Effector memory CD4-positive, alpha-beta T cell (primary cell): ENCODE measurements at regions not wholly inside any gene's neighbourhood (a gene's known extent, or its start where the extent isn't known, plus 50 kb on each side); places are given as distances from the start of the nearest gene placed in this dataset.
"Not testable (repeated sequence)": the region's sequence is repeated elsewhere in the genome, so short reads cannot be mapped to it uniquely, and the experiment has no call there.

ENCODE experiments used
- DNase-seq, 3 donors: peaks; one replicate each; pipeline ENCODE4 v3.0.0-alpha.2; 2020
- H3K27ac ChIP-seq: 2 replicates; pipeline ENCODE4 v1.7.0; 2013; ENCODE audit warnings: mild to moderate bottlenecking, low read length, moderate library complexity; ENCODE audit not compliant: insufficient read depth, poor library complexity, severe bottlenecking
- H3K27me3 ChIP-seq: replicated peaks from 2 replicates; pipeline ENCODE4 v1.7.0; 2013; ENCODE audit warnings: mild to moderate bottlenecking, low read length; ENCODE audit not compliant: insufficient read depth, control insufficient read depth, poor library complexity, severe bottlenecking
- H3K36me3 ChIP-seq: 2 replicates; pipeline ENCODE4 v1.7.0; 2013; ENCODE audit warnings: mild to moderate bottlenecking, low read length, moderate library complexity; ENCODE audit not compliant: control insufficient read depth, insufficient read depth
- H3K4me1 ChIP-seq: 2 replicates; pipeline ENCODE4 v1.7.0; 2013; ENCODE audit warnings: low read length, mild to moderate bottlenecking; ENCODE audit not compliant: control insufficient read depth, insufficient read depth, poor library complexity, severe bottlenecking
- H3K4me3 ChIP-seq: 2 replicates; pipeline ENCODE4 v1.7.0; 2013; ENCODE audit warnings: low read length, low read depth, mild to moderate bottlenecking; ENCODE audit not compliant: insufficient read depth, poor library complexity, severe bottlenecking
- H3K9me3 ChIP-seq: 2 replicates; pipeline ENCODE4 v1.7.0; 2013; ENCODE audit warnings: mild to moderate bottlenecking, low read length, moderate library complexity; ENCODE audit not compliant: control insufficient read depth

DNA sequence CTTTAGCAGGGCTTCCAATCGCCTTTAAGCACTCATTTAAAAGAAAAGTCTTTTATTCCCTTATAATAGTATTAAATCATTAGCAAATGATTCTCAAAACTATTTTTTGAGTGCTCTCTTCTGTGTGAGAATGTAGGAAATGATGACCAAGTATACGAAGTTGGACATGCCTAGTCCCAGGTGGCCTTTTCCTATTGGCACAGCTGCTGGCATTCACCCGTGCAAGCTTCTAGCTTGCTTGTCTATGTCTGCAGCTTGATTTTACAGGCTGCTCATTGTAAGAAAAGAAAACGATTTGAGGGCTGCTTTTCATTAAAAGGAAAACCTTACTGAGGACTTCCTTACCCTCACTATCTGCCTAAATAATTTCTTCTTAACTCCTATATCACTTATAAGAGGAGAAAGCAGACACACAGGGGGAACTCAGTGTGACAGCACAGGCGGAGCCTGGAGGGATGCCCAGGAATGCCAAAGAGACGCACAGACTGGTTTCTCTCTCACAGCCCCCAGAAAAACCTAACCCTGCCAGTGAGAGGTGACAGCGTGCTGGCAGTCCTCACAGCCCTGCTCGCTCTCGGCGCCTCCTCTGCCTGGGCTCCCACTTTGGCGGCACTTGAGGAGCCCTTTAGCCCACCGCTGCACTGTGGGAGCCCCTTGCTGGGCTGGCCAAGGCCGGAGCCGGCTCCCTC, 102.7 kb upstream of the ETV6 start:
- H3K4me3 ChIP-seq, result peak overlapping the region; percentile 1
- peak overlapping the region; percentile 69 for H3K27ac ChIP-seq
- DNase-seq, H3K27me3 ChIP-seq, H3K9me3 ChIP-seq, H3K36me3 ChIP-seq: not testable (repeated sequence)
- H3K4me1 ChIP-seq, result peaks cover 36% of the 10 kb centered on the region

GRCh38 chr12:11547271-11547646, 102.2 kb upstream of the ETV6 start:
- not testable (repeated sequence) for H3K27me3 ChIP-seq, H3K27ac ChIP-seq, H3K9me3 ChIP-seq, H3K4me3 ChIP-seq, H3K36me3 ChIP-seq, DNase-seq
- H3K4me1 ChIP-seq, result peaks cover 36% of the 10 kb centered on the region

- no peaks in the 10 kb centered on the region for H3K36me3 ChIP-seq
- H3K4me1 ChIP-seq, result peaks cover 33% of the 10 kb centered on the region
- H3K27ac ChIP-seq, result no peak overlapping the region
- H3K27me3 ChIP-seq, result no peaks in the 10 kb centered on the region
- no peak overlapping the region for H3K4me3 ChIP-seq
- no peaks in the 10 kb centered on the region for H3K9me3 ChIP-seq
- no peak for DNase-seq
These were observed 100.4 kb upstream of the ETV6 start for GRCh38 chr12:11549119-11549518.

DNA sequence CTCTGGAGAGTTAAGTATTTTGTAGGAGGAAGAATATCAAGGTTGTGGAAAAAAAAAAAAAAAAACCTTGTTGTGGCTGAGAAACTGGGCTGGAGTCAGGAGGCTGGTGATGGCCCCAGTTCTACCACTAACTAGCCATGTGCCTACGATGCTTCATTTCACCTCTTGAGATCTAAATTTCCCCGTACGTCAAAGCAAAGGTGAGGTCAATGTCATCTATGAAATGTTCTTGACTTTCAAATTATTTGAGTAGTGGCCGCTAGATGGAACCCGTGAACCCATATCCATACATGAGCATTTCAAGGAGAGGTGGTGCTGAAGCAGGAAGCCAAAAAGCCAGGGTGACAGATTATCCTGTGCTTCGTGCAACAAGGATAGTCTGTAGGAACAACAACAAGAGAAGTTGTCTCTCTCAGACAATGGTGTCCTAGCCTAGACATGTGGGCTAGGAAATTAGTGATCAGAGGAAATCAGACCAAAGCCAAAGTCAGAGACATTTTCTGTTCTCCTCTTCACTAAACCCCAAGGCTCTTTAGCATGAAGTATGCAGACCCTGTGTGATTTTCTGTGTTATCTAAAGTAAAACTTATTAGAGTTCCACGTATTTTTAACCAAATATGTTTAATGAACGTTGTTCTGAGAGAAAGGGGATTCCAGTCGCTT, 95.5 kb upstream of the ETV6 start:
- H3K4me3 ChIP-seq, result no peak overlapping the region
- H3K27ac ChIP-seq, result no peak overlapping the region
- no peaks in the 10 kb centered on the region for H3K36me3 ChIP-seq
- peak in 2 of 3 donors; percentile 4 to 33 for DNase-seq
- no peaks in the 10 kb centered on the region for H3K27me3 ChIP-seq
- no peaks in the 10 kb centered on the region for H3K9me3 ChIP-seq
- H3K4me1 ChIP-seq, result peaks cover 7% of the 10 kb centered on the region

- H3K27me3 ChIP-seq, result no peaks in the 10 kb centered on the region
- peaks cover 7% of the 10 kb centered on the region for H3K4me1 ChIP-seq
- H3K9me3 ChIP-seq, result no peaks in the 10 kb centered on the region
- DNase-seq, result no peak
- H3K36me3 ChIP-seq, result no peaks in the 10 kb centered on the region
- no peak overlapping the region for H3K27ac ChIP-seq
- no peak overlapping the region for H3K4me3 ChIP-seq
These were observed 94.3 kb upstream of the ETV6 start for GRCh38 chr12:11555195-11555594.

GRCh38 chr12:11555743-11556625, 93.5 kb upstream of the ETV6 start:
- DNase-seq, result no peak
- Histone ChIP-seq H3K4me3 (peak overlapping the region; percentile 19), H3K9me3 (no peaks in the 10 kb centered on the region), H3K27me3 (no peaks in the 10 kb centered on the region), H3K27ac (no peak overlapping the region), H3K36me3 (no peaks in the 10 kb centered on the region), H3K4me1 (peaks cover 7% of the 10 kb centered on the region)

DNA sequence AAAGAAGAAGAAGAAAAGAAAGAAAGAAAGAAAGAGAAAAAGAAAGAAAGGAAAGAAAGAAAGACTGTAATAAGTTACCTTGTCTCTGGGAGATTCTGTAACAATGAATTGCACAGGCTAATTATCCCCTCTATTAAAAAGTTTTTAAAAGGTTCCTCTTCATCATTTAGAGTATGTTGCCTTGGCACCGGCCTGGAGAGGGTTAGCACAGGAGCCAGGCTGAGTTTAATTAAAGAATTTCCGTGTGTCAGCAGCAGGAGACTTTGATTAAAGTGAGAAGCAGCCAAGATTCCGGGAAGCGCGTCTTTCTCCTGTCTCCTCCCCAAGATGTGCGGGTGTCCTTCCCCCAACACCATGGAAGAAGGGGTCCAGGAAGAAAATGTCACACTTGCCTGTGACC, 92.8 kb upstream of the ETV6 start:
- H3K27me3 ChIP-seq, result no peaks in the 10 kb centered on the region
- no peak for DNase-seq
- H3K9me3 ChIP-seq, result no peaks in the 10 kb centered on the region
- H3K27ac ChIP-seq, result no peak overlapping the region
- H3K36me3 ChIP-seq, result no peaks in the 10 kb centered on the region
- H3K4me1 ChIP-seq, result peaks cover 7% of the 10 kb centered on the region
- no peak overlapping the region for H3K4me3 ChIP-seq

DNA sequence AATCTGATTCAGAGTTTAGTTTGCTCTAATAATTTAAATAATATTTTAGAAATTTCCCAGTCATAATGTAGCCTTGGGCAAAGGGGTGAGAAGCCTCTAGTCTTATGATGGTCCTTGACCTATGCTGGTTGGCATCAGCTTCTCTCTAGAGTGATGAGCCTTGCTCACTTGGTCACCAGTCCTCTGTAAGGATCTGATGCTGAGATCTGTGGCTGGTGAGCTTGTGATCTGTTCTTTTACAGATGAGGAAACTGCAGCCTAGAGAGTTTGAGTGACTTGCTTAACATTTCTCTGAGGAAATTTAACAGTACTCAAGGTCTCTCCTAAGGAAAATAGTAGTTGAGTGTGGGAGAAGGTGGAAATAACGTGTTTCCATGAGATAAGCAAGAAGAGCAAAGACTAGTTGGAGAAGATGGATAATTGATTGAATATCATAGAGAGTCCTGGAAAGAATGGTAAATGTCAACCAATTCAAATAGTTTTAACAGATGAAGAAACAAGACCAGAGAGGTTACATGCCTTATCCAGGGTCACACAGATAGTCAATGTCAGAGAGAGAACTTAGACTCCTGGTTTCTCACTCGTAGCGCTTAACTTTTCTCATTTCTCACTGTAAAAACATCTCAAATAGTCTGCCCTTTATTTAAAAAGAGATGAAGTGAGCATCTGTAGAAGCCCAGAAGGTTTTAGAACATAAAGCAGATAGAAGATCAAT, 89.7 kb upstream of the ETV6 start:
- Histone ChIP-seq H3K4me3 (no peak overlapping the region), H3K4me1 (peaks cover 7% of the 10 kb centered on the region), H3K9me3 (no peaks in the 10 kb centered on the region), H3K36me3 (no peaks in the 10 kb centered on the region), H3K27me3 (no peaks in the 10 kb centered on the region), H3K27ac (no peak overlapping the region)
- DNase-seq, result no peak

- DNase-seq, result no peak
- Histone ChIP-seq H3K36me3 (no peaks in the 10 kb centered on the region), H3K27ac (no peak overlapping the region), H3K9me3 (no peaks in the 10 kb centered on the region), H3K4me3 (no peak overlapping the region), H3K4me1 (no peaks in the 10 kb centered on the region), H3K27me3 (no peaks in the 10 kb centered on the region)
These were observed 88.1 kb upstream of the ETV6 start for GRCh38 chr12:11561411-11561810.
